ENCODE measurements at regions not wholly inside any gene's neighbourhood (a gene's known extent, or its start where the extent isn't known, plus 50 kb on each side); places are given as distances from the start of the nearest gene placed in this dataset.

GRCh38 chr20:39100691-39101090 is 138.5 kb downstream of the DHX35 start:
- TF ChIP-seq CTCF (IDR thresholded peaks at IDR 0.05; ENCODE audit: insufficient read depth, low read length, poor library complexity, severe bottlenecking): no peak
- H3K27me3 ChIP-seq (ENCODE audit: control insufficient read depth, insufficient read depth, low read length): peaks cover 3% of the 10 kb centered on the region
- no peak for DNase-seq (ENCODE audit: low read depth)
- no peaks in the 10 kb centered on the region for H3K36me3 ChIP-seq (ENCODE audit: control insufficient read depth, insufficient read depth, low read length)
- H3K4me3 ChIP-seq (ENCODE audit: low read depth, low read length): no peak overlapping the region

- no peak for DNase-seq (ENCODE audit: low read depth)
- peaks cover 3% of the 10 kb centered on the region for H3K27me3 ChIP-seq (ENCODE audit: control insufficient read depth, insufficient read depth, low read length)
- TF ChIP-seq CTCF (IDR thresholded peaks at IDR 0.05; ENCODE audit: insufficient read depth, low read length, poor library complexity, severe bottlenecking): no peak
- H3K4me3 ChIP-seq (ENCODE audit: low read depth, low read length): no peak overlapping the region
- no peaks in the 10 kb centered on the region for H3K36me3 ChIP-seq (ENCODE audit: control insufficient read depth, insufficient read depth, low read length)
These were observed 135.7 kb downstream of the DHX35 start for GRCh38 chr20:39097889-39098288.

- Histone ChIP-seq H3K27me3 (ENCODE audit: control insufficient read depth, insufficient read depth, low read length) (peaks cover 5% of the 10 kb centered on the region), H3K36me3 (ENCODE audit: control insufficient read depth, insufficient read depth, low read length) (no peaks in the 10 kb centered on the region), H3K4me3 (ENCODE audit: low read depth, low read length) (no peak overlapping the region)
- DNase-seq (ENCODE audit: low read depth): no peak
- TF ChIP-seq CTCF (IDR thresholded peaks at IDR 0.05; ENCODE audit: insufficient read depth, low read length, poor library complexity, severe bottlenecking): no peak
These were observed 133.7 kb downstream of the DHX35 start for GRCh38 chr20:39095870-39096269.

- peaks cover 7% of the 10 kb centered on the region for H3K27me3 ChIP-seq (ENCODE audit: control insufficient read depth, insufficient read depth, low read length)
- H3K4me3 ChIP-seq (ENCODE audit: low read depth, low read length): no peak overlapping the region
- no peak for TF ChIP-seq CTCF (IDR thresholded peaks at IDR 0.05; ENCODE audit: insufficient read depth, low read length, poor library complexity, severe bottlenecking)
- no peaks in the 10 kb centered on the region for H3K36me3 ChIP-seq (ENCODE audit: control insufficient read depth, insufficient read depth, low read length)
- DNase-seq (ENCODE audit: low read depth): no peak
These were observed 132.2 kb downstream of the DHX35 start for GRCh38 chr20:39094391-39094790.

GRCh38 chr20:39092733-39093410 is 130.7 kb downstream of the DHX35 start:
- no peak for TF ChIP-seq CTCF (IDR thresholded peaks at IDR 0.05; ENCODE audit: insufficient read depth, low read length, poor library complexity, severe bottlenecking)

GRCh38 chr20:39090906-39091305 is 128.8 kb downstream of the DHX35 start:
- Histone ChIP-seq H3K27me3 (ENCODE audit: control insufficient read depth, insufficient read depth, low read length) (peaks cover 5% of the 10 kb centered on the region), H3K36me3 (ENCODE audit: control insufficient read depth, insufficient read depth, low read length) (no peaks in the 10 kb centered on the region), H3K4me3 (ENCODE audit: low read depth, low read length) (no peak overlapping the region)
- TF ChIP-seq CTCF (IDR thresholded peaks at IDR 0.05; ENCODE audit: insufficient read depth, low read length, poor library complexity, severe bottlenecking): no peak
- no peak for DNase-seq (ENCODE audit: low read depth)

More at GRCh38 chr20:39092733-39093410, 130.7 kb downstream of the DHX35 start:
- Histone ChIP-seq H3K27me3 (ENCODE audit: control insufficient read depth, insufficient read depth, low read length) (peaks cover 5% of the 10 kb centered on the region), H3K36me3 (ENCODE audit: control insufficient read depth, insufficient read depth, low read length) (no peaks in the 10 kb centered on the region), H3K4me3 (ENCODE audit: low read depth, low read length) (no peak overlapping the region)
- DNase-seq (ENCODE audit: low read depth): no peak

Data from kidney epithelial cell (primary cell).